DMS79 (cell line): ENCODE measurements at regions not wholly inside any gene's neighbourhood (a gene's known extent, or its start where the extent isn't known, plus 50 kb on each side); places are given as distances from the start of the nearest gene placed in this dataset.

Experiments used
- DNase-seq: peaks from one replicate; lab custom pipeline; 2025; lab: John Stamatoyannopoulos, UW

GRCh38 chr4:35963974-35964515 is 280.3 kb downstream of the ARAP2 start:
- no peak for DNase-seq

DNA sequence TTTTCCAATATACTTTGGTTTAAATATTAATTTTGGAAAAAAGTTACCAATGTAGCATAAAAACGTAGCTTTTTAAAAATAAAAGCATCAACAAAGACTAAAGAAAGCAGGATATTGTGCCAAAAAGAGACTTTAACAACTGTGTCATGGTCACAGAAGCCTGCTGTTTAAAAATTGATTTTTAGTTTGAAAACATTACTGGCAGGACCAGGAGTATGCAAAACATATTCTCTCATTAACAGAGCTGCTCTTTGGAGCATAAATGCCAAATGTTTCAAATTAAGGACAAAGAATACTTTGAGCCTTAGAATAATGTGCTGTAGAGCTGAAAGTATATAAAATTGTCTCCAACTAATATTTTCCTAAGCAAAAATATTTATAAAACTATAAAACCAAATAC is 279.0 kb downstream of the ARAP2 start:
- DNase-seq, result no peak

DNA sequence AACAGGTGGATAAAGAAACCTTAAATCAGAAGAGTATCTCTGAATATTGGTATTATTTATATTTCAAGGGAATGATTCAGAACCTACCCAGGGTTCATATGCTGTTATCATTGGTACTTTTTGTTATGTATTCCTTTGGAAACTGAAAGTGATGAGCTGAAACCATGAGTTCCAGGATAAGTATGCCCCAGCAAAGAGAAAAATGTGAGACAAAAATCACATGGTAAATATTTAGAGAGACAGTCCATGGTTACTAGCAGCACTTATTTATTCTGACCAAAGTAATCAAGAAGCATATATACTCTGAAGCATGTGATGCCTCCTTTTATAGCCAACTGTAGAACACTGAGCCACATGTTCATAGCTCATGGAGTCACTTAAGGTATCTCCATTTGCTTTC is 277.7 kb downstream of the ARAP2 start:
- no peak for DNase-seq

GRCh38 chr4:35970366-35970960 is 273.9 kb downstream of the ARAP2 start:
- no peak for DNase-seq

DNA sequence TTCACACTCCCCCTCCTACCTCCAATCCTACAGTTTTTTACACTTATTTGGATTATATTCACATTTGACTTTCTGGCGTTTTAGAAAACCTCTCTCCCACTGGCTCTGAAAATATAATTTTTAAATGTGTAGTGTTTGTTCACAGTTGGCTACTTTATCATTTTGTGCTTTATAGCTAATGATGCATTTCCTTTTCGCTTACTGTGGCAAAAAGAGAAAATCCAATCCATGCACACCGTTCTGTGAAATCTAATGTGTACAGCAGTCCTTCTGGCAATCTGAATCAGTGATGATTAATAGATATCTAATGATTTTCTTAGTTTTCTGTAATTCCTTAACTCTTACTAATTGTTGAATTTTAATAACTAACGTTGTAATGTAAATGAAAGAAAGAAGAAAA is 271.5 kb downstream of the ARAP2 start:
- no peak for DNase-seq

- DNase-seq, result no peak
These were observed 268.5 kb downstream of the ARAP2 start for GRCh38 chr4:35975617-35976355.

DNA sequence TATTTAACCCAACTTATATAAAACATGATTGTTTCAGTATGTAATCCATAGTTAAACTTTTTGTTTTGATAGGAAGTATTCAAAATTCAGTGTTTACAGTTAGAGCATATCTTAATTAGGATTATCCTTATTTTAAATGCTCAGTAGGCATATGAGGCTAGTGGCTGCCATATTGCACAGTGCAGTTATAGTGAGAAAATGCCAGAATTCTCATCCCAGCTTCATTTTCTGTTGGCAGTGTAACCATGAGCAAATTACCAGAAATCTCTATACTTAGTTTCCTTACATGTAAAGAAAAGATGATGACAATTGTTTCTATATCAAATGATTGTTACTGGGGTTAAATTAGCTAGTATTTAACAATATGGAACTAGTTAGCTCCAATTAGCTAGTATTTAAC is 265.8 kb downstream of the ARAP2 start:
- no peak for DNase-seq

- no peak for DNase-seq
These were observed 262.0 kb downstream of the ARAP2 start for GRCh38 chr4:35982318-35982717.

- DNase-seq, result no peak
These were observed 257.8 kb downstream of the ARAP2 start for GRCh38 chr4:35986537-35986936.

GRCh38 chr4:35993606-35994005 is 250.7 kb downstream of the ARAP2 start:
- no peak for DNase-seq

DNA sequence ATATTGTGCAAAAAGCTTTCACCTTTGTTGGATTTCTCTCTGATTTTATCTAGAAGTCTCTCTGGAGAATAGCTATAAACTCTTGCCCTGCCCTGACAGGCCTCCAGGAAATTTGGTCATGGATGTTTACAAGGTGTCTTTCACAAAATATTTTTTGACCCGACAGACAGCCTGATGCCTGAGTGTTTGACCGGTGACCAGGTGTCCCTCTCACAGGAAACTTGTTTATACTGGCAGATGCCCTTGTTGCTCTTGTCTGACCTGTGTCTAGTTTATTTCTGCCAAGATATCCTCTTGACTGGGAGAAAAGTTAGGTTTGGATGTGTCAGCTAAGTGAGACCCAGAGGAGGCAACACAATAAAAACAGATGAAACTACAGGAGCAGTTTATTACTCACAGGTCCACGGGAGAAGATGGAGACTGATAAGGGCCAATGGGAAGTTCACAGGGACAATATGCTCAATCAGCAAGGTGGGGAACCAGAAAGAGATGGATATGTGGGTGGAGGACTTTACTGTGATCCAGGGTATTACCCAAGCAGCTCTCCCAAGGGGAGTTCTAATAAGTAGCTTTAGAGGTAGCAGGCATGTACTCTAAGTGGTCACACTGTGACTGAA is 243.3 kb downstream of the ARAP2 start:
- DNase-seq, result no peak

DNA sequence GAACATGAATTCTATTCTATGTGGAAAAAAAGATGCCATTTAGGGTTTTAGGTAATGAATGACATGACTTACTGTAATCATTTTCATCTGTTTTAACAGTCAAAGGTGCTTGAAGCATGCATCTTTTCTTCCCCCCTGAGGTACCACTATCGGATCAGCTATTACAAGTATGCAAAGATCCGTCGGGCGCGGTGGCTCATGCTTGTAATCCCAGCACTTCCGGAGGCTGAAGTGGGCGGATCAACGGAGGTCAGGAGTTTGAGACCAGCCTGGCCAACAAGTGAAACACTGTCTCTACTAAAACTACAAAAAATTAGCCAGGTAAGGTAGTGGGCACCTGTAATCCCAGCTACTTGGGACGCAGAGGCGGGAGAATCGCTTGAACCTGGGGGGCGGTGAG is 241.3 kb downstream of the ARAP2 start:
- DNase-seq, result no peak

DNA sequence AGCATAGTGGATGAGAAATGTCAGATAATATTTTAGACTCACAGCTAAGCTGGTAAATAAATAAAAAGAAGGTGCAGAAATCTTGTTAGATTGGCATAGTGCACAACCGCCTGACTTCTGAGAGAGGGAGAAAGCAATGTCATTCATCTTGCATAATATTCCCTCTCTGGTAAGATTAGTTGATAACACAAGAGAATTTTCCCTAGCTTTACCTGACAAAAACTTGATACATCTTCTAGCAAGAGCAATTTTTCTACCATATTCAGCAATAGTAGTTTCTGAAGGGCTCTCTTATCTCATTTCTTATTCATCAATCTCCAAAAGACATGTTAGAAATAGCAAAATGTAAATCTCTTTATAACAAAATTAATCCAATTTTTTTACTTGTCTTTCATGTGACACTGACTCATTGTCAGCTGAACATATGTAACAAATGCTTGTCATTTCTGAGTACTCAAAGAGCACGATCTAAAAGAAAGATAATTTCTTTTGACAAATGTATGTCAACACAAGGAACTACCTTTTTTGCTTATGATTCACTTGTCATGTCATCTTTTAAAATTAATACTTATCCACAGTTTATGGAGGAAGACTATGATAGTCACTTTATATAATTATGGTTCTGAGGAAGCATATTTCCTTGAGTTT is 240.0 kb downstream of the ARAP2 start:
- DNase-seq, result no peak

- DNase-seq, result no peak
These were observed 238.1 kb downstream of the ARAP2 start for GRCh38 chr4:36006226-36006625.

- DNase-seq, result no peak
These were observed 233.9 kb downstream of the ARAP2 start for GRCh38 chr4:36010397-36010929.

- DNase-seq, result no peak
These were observed 232.9 kb downstream of the ARAP2 start for GRCh38 chr4:36011381-36011780.

DNA sequence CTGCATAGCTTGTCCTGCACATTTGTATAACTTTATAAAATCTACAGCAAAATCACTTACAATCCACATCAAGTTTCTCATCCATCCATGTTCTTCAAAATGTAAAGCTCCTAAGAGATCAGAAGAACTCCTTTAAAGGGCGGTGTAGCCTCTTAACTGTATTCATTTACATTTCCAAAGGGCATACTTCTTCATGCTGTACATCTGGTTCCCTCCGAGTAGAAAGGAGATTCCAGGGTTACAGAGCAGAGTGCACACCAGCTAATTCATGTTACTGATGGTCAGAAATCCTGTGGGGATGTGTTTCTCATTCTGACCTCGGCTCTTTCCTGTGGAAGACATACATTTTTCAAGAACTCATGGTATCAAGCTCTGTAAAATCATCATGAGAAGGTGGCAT is 231.8 kb downstream of the ARAP2 start:
- DNase-seq, result no peak

DNA sequence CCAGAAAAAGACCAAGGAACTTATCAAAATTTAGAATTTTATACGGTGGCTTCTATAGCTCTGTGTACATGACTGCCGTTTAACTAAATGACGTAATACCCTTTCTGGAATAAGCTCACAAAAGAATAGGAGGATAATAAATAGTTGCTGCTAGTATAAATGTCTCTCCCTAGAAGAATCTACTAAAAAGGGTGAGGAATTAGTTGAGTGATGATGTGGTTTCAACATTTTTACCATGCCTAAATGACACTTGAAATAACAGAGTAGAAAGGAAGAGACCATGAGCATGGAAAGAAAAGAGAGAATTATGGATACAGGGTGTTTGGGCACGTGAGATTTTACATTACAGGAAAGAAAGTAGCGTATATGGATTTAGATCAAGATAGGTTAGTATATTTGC is 231.1 kb downstream of the ARAP2 start:
- DNase-seq, result no peak
